ENCODE measurements at regions not wholly inside any gene's neighbourhood (a gene's known extent, or its start where the extent isn't known, plus 50 kb on each side); places are given as distances from the start of the nearest gene placed in this dataset.

DNA sequence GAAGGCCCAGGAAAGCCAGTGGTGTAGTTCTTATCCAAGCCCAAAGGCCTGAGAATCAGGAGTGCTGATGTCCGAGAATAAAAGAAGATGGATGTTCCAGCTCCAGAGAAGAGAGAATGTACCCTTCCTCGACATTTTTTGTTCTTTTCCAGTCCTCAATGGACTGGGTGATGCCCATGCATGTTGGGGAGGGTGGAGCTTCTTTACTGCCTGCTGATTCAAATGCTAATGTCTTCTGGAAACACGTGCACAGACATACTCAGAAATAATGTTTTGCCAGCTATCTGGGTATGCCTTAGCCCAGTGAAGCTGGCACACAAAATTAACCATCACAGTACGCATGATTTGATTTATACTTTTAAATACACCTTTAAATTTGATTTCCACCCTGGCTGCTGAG, 61.5 kb upstream of the FOXE1 start:
- TF ChIP-seq, protein P1, sequence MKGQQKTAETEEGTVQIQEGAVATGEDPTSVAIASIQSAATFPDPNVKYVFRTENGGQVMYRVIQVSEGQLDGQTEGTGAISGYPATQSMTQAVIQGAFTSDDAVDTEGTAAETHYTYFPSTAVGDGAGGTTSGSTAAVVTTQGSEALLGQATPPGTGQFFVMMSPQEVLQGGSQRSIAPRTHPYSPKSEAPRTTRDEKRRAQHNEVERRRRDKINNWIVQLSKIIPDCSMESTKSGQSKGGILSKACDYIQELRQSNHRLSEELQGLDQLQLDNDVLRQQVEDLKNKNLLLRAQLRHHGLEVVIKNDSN (IDR thresholded peaks at IDR 0.05), result no peak
- TF ChIP-seq CREB1 (IDR thresholded peaks at IDR 0.05; ENCODE audit: low read depth), result no peak
- no peak for TF ChIP-seq FOXM1 (IDR thresholded peaks at IDR 0.05; ENCODE audit: borderline replicate concordance, low read depth)
- TF ChIP-seq RAD21 (IDR thresholded peaks at IDR 0.05; ENCODE audit: low read depth), result no peak
- TF ChIP-seq TCF12 (IDR thresholded peaks at IDR 0.05; ENCODE audit: low read depth), result no peak
- TF ChIP-seq NFIC (IDR thresholded peaks at IDR 0.05), result no peak
- TF ChIP-seq EGR1 (IDR thresholded peaks at IDR 0.05), result no peak
- TF ChIP-seq TEAD4 (IDR thresholded peaks at IDR 0.05), result no peak

DNA sequence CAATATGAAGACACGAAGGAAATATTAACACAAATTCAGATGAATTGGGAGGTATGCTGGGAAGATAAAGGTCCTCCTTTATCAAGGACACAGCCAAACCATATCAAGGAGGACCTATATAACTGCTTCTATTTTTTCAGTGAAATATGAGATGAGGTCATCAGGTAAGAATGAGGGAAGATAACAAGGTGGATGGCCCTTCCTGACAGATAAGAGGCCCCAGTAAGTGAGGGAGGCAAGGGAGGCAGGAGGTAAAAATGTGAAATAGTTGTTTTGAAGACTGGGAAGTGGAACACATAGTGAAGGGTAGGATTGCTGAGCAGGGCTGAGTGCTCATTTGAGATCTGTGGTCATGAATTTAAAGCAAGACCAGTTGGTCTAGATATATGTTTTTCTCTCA, 60.0 kb upstream of the FOXE1 start:
- TF ChIP-seq, protein P2, sequence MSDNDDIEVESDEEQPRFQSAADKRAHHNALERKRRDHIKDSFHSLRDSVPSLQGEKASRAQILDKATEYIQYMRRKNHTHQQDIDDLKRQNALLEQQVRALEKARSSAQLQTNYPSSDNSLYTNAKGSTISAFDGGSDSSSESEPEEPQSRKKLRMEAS (IDR thresholded peaks at IDR 0.05), result no peak
- TF ChIP-seq YY1 (IDR thresholded peaks at IDR 0.05; ENCODE audit: low read depth) (no peak), TEAD4 (IDR thresholded peaks at IDR 0.05) (no peak), ZBTB7A (IDR thresholded peaks at IDR 0.05; ENCODE audit: low read depth) (no peak), CEBPB (IDR thresholded peaks at IDR 0.05) (no peak)

DNA sequence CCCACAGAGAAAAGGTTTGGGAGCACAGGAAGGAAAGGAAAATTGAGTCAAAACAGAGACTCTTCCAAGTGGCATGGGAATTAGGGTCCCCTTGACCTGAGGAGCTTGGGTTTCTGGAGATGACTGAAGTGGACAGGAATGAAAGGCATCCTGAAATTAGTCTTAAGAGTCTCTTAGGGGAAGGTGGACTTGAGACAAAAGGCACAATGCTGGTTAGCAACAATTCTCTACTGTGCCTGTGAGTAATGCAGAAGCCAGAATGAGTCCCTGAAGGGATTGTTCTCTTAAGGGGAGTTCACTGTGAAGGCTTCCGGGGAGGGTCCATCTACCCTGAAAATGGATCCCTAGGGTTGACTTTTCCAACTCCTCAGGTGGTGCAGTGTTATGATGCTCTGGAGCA, 58.4 kb upstream of the FOXE1 start:
- TF ChIP-seq, protein P2 (IDR thresholded peaks at IDR 0.05), result no peak
- TF ChIP-seq CEBPB (IDR thresholded peaks at IDR 0.05) (no peak), TAF1 (IDR thresholded peaks at IDR 0.05; ENCODE audit: low read depth) (no peak), EP300 (IDR thresholded peaks at IDR 0.05; ENCODE audit: borderline replicate concordance) (no peak), YY1 (IDR thresholded peaks at IDR 0.05; ENCODE audit: low read depth) (no peak), TCF12 (IDR thresholded peaks at IDR 0.05; ENCODE audit: low read depth) (no peak), FOXM1 (IDR thresholded peaks at IDR 0.05; ENCODE audit: borderline replicate concordance, low read depth) (no peak), EGR1 (IDR thresholded peaks at IDR 0.05) (no peak), RAD21 (IDR thresholded peaks at IDR 0.05; ENCODE audit: low read depth) (no peak)
- TF ChIP-seq, protein P1 (IDR thresholded peaks at IDR 0.05), result no peak
- TF ChIP-seq, protein P3, sequence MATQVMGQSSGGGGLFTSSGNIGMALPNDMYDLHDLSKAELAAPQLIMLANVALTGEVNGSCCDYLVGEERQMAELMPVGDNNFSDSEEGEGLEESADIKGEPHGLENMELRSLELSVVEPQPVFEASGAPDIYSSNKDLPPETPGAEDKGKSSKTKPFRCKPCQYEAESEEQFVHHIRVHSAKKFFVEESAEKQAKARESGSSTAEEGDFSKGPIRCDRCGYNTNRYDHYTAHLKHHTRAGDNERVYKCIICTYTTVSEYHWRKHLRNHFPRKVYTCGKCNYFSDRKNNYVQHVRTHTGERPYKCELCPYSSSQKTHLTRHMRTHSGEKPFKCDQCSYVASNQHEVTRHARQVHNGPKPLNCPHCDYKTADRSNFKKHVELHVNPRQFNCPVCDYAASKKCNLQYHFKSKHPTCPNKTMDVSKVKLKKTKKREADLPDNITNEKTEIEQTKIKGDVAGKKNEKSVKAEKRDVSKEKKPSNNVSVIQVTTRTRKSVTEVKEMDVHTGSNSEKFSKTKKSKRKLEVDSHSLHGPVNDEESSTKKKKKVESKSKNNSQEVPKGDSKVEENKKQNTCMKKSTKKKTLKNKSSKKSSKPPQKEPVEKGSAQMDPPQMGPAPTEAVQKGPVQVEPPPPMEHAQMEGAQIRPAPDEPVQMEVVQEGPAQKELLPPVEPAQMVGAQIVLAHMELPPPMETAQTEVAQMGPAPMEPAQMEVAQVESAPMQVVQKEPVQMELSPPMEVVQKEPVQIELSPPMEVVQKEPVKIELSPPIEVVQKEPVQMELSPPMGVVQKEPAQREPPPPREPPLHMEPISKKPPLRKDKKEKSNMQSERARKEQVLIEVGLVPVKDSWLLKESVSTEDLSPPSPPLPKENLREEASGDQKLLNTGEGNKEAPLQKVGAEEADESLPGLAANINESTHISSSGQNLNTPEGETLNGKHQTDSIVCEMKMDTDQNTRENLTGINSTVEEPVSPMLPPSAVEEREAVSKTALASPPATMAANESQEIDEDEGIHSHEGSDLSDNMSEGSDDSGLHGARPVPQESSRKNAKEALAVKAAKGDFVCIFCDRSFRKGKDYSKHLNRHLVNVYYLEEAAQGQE (IDR thresholded peaks at IDR 0.05; ENCODE audit: low read depth), result no peak

DNA sequence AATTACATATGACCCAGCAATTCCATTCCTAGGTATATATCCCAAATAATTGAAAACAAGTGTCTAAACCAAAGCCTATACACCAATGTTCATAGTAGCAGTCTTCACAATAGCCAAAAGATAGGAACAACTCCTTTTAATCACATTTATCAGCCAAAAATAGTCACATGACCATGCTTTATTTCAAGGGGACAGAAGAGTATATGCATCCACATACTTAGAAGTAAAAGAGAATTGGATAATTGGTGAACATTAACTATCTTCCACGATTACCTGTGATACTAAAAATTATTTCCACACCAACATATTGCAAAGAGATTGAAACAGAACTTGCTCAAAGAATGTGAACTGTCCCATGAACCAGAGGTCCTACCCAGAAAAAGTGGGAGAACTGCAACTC, 51.8 kb upstream of the FOXE1 start:
- TF ChIP-seq FOXM1 (IDR thresholded peaks at IDR 0.05; ENCODE audit: borderline replicate concordance, low read depth) (no peak), CEBPB (IDR thresholded peaks at IDR 0.05) (no peak), YY1 (IDR thresholded peaks at IDR 0.05; ENCODE audit: low read depth) (no peak), TCF12 (IDR thresholded peaks at IDR 0.05; ENCODE audit: low read depth) (no peak), NFIC (IDR thresholded peaks at IDR 0.05) (no peak)
- TF ChIP-seq, protein P2 (IDR thresholded peaks at IDR 0.05), result no peak
- TF ChIP-seq, protein P1 (IDR thresholded peaks at IDR 0.05), result no peak

DNA sequence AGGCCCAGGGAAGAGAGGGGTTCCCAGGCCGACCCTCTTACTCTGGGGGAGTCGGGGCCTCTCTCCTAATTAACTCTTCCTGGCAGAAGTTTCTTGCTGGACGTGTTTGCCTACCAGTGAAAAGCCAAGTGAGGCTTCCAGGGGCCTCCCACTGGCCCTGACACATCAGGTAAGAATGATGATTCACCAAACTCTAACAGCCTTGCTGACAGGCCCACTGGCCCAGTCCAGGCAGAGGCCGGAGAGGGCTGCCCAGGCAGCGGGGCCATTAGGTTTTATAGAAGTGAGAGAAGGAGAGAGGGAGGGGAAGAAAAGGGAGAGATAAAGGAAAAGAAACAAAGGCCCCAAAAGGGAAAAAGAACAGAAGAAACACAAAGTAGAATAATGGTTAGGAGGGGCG, 50.8 kb upstream of the FOXE1 start:
- TF ChIP-seq, protein P2 (IDR thresholded peaks at IDR 0.05), result no peak
- TF ChIP-seq NFIC (IDR thresholded peaks at IDR 0.05) (0 out of 2 replicates have a peak, but pooled peaks have one; percentile 38), TEAD4 (IDR thresholded peaks at IDR 0.05) (0 out of 2 replicates have a peak, but pooled peaks have one; percentile 5)

DNA sequence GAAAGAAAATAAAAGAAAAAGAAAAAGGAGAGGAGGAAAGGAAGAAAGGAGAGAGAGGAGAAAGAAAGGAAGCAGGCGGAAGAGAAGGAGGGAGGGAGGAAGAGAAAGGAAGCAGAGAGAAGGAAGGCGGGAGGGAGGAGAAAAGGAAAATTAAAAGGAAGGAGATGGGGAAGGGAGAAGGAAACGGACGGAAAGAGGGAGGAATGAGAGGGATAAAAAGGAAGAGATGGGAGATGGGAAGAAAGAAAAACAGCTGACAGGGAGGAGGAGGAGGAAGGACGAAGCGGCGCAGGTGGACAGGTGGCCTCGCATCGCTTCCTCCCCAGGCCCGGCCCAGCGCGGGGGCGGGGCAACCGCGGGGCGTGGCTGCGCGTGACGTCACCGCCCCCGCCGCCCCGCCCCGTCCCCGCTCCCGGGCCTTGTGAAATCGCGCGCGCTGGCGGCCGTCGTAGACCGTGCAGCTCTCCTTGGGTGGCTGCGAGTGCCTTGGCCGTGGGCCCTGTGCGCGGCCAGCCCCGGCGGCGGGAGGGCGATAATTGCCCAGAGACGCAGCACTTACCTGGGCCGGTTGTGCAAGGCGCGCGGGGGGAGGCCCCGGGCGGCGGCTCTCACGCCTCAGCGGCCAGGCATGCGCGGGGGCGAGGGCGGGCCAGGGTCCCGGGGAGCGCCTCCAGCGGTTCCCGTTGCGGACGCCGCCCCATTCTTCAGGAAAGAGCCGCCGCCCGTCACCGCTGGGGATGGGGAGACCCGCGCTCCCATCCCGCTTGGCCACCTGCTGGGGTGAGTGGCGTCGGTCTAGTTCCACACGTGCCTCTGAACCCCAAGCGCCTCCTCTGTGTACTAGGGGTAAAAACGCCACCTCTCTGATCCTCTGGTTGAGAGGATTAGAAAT, 49.6 kb upstream of the FOXE1 start:
- TF ChIP-seq TEAD4 (IDR thresholded peaks at IDR 0.05) (peak; percentile 73), TCF12 (IDR thresholded peaks at IDR 0.05; ENCODE audit: low read depth) (peak; percentile 67; the same call in 1 of the 2 replicates), TAF1 (IDR thresholded peaks at IDR 0.05; ENCODE audit: low read depth) (no peak; the same call in 1 of the 2 replicates), EGR1 (IDR thresholded peaks at IDR 0.05) (peak; percentile 88), EP300 (IDR thresholded peaks at IDR 0.05; ENCODE audit: borderline replicate concordance) (peak; percentile 59; the same call in 1 of the 2 replicates), CREB1 (IDR thresholded peaks at IDR 0.05; ENCODE audit: low read depth) (0 out of 2 replicates have a peak, but pooled peaks have one; percentile 9), RAD21 (IDR thresholded peaks at IDR 0.05; ENCODE audit: low read depth) (peak; percentile 4; the same call in 1 of the 2 replicates), CEBPB (IDR thresholded peaks at IDR 0.05) (peak; percentile 88), NFIC (IDR thresholded peaks at IDR 0.05) (peak; percentile 80; the same call in 1 of the 2 replicates), YY1 (IDR thresholded peaks at IDR 0.05; ENCODE audit: low read depth) (no peak), FOXM1 (IDR thresholded peaks at IDR 0.05; ENCODE audit: borderline replicate concordance, low read depth) (no peak), ZBTB7A (IDR thresholded peaks at IDR 0.05; ENCODE audit: low read depth) (peak; percentile 90)
- TF ChIP-seq, protein P2 (IDR thresholded peaks at IDR 0.05), result peak; percentile 87
- TF ChIP-seq, protein P3 (IDR thresholded peaks at IDR 0.05; ENCODE audit: low read depth), result no peak
- TF ChIP-seq, protein P1 (IDR thresholded peaks at IDR 0.05), result peak; percentile 3; the same call in 1 of the 2 replicates
